ENCODE measurements at regions not wholly inside any gene's neighbourhood (a gene's known extent, or its start where the extent isn't known, plus 50 kb on each side); places are given as distances from the start of the nearest gene placed in this dataset.

DNA sequence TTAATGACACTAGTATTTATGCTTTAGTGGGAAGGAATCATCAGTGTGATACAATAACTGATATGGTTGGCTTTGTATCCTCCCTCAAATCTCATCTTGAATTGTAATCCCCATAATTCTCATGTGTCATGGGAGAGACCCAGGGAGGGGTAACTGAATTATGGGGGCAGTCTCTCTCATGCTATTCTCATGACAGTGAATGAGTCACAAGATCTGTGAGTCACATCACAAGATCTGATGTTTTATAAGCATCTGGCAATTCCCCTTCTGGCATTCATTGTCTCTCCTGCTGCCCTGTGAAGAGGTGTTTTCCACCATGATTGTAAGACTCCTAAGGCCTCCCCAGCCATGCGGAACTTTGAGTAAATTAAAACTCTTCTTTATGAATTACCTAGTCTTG is 1760.3 kb downstream of the NCAM2 start:
- Histone ChIP-seq H3K36me3 (no peaks in the 10 kb centered on the region), H3K4me3 (no peak overlapping the region), H3K9me3 (no peaks in the 10 kb centered on the region), H3K4me1 (no peaks in the 10 kb centered on the region), H3K27ac (no peak overlapping the region), H3K27me3 (no peaks in the 10 kb centered on the region)
- ATAC-seq: no peak
- intact Hi-C loops (cut with DNase I): loop anchor here in 1 of 10 donors (10.0 kb wide), 1 partner anchor 76 kb away; no protein-coding TSS in a partner anchor
- 81 to 100% (median 97%) methylated on average over 1 of the region's 1 CpG for WGBS, 4 donors
- TF ChIP-seq, protein P1, sequence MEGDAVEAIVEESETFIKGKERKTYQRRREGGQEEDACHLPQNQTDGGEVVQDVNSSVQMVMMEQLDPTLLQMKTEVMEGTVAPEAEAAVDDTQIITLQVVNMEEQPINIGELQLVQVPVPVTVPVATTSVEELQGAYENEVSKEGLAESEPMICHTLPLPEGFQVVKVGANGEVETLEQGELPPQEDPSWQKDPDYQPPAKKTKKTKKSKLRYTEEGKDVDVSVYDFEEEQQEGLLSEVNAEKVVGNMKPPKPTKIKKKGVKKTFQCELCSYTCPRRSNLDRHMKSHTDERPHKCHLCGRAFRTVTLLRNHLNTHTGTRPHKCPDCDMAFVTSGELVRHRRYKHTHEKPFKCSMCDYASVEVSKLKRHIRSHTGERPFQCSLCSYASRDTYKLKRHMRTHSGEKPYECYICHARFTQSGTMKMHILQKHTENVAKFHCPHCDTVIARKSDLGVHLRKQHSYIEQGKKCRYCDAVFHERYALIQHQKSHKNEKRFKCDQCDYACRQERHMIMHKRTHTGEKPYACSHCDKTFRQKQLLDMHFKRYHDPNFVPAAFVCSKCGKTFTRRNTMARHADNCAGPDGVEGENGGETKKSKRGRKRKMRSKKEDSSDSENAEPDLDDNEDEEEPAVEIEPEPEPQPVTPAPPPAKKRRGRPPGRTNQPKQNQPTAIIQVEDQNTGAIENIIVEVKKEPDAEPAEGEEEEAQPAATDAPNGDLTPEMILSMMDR (IDR thresholded peaks at IDR 0.05): no peak
- no peak for TF ChIP-seq POLR2A (IDR thresholded peaks at IDR 0.05)
- DNase-seq: no peak

DNA sequence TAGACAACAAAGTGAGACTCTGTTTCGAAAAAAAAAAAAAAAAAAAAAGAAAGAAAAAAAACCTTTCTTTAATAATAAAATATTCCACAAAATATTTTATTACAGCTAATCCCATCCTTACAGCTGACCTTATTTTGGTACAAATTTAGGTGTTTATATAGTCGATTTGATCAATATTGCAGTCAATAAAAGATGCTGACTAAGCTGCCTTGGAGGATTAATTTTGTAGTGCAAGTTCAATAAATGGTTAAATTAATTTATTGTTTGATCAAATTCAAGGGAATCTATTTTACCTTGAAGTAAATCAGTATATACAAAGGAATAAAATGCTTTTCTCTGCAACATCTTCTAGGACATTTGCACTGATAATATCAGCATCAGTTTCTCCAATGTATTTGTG is 1764.3 kb downstream of the NCAM2 start:
- ATAC-seq (no peak), DNase-seq (no peak)
- H3K27me3 ChIP-seq: no peaks in the 10 kb centered on the region
- intact Hi-C loops (cut with DNase I): no loop called here
- H3K4me3 ChIP-seq: no peak overlapping the region
- H3K36me3 ChIP-seq: no peaks in the 10 kb centered on the region
- 78 to 90% (median 87%) methylated on average over 2 of the region's 2 CpGs for WGBS, 4 donors
- H3K4me1 ChIP-seq: no peaks in the 10 kb centered on the region
- H3K27ac ChIP-seq: no peak overlapping the region
- no peak for TF ChIP-seq POLR2A (IDR thresholded peaks at IDR 0.05)
- TF ChIP-seq, protein P1 (IDR thresholded peaks at IDR 0.05): no peak
- H3K9me3 ChIP-seq: peaks cover 0 to 9% (median 0%) of the 10 kb centered on the region in 12 donors

DNA sequence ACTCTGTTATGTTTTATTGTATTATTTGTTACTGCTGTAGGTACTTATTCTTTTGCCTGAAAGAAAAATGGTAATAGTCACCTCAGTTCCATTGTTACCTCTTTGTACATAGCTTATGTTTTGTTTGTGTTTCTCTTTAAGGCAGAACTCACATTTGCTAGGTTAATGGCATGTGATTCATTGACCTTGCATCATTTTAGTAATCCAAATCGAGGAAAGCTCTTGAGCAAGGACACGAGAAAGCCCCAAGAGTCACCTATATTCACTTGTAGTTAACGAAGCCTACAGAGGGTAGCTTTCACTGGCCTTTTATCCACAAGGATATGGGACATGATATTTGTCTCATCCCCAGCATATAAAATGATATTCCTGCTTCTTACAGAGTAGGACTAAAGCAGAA is 1765.2 kb downstream of the NCAM2 start:
- 67 to 77% (median 73%) methylated on average over 3 of the region's 3 CpGs for WGBS, 4 donors
- H3K27ac ChIP-seq: no peak overlapping the region
- no peaks in the 10 kb centered on the region for H3K36me3 ChIP-seq
- peaks cover 0 to 9% (median 0%) of the 10 kb centered on the region in 12 donors for H3K9me3 ChIP-seq
- H3K4me3 ChIP-seq: no peak overlapping the region
- DNase-seq (no peak), ATAC-seq (no peak)
- intact Hi-C loops (cut with DNase I): no loop called here
- TF ChIP-seq, protein P1 (IDR thresholded peaks at IDR 0.05): no peak
- H3K4me1 ChIP-seq: no peaks in the 10 kb centered on the region
- no peaks in the 10 kb centered on the region for H3K27me3 ChIP-seq

DNA sequence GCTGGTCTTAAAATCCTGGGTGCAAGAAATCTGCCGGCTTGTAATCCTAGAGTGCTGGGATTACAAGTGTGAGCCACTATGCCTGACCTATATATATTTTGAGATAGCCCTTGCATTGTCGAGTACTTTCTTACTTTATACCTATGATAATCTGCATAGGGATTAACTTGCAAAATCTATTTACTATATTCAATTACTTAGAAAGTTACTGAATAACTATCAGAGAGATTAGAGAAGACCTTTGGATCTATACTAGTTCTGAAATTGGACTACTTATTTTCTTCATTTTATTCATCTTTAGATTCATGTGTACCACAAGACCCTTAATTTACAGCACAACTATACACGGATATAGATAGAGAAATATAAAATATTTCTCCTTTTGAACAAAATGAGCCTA is 1766.0 kb downstream of the NCAM2 start:
- no peak overlapping the region for H3K27ac ChIP-seq
- intact Hi-C loops (cut with DNase I): no loop called here
- H3K36me3 ChIP-seq: no peaks in the 10 kb centered on the region
- no peaks in the 10 kb centered on the region for H3K27me3 ChIP-seq
- TF ChIP-seq, protein P1 (IDR thresholded peaks at IDR 0.05): no peak
- TF ChIP-seq POLR2A (IDR thresholded peaks at IDR 0.05): no peak
- H3K9me3 ChIP-seq: peaks cover 0 to 9% (median 0%) of the 10 kb centered on the region in 12 donors
- ATAC-seq (no peak), DNase-seq (no peak)
- H3K4me1 ChIP-seq: no peaks in the 10 kb centered on the region
- H3K4me3 ChIP-seq: no peak overlapping the region
- WGBS, 4 donors: 81 to 88% (median 84%) methylated on average over 3 of the region's 3 CpGs
